ENCODE measurements at regions not wholly inside any gene's neighbourhood (a gene's known extent, or its start where the extent isn't known, plus 50 kb on each side); places are given as distances from the start of the nearest gene placed in this dataset.

DNA sequence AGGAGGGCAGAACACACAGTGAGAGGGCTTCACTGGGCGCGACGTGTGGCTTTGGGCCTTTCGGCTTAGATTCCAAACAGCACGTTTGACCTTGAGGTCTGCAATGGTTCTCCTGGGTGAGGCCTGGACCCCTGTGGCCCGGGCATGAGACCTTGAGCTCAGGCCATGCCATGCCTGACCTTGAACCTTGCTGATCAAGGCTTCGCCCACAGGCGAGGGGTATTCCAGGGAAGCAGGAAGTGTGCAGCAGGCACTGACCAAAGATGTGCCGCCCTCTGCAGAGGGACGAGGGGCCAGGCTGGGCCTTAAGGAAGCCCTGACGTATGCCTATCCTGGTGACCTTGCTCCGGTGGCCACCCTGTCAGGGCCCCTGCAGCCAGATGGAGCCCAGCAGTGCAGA, 178.3 kb upstream of the HDAC4 start:
- TF ChIP-seq POLR2AphosphoS5 (IDR thresholded peaks at IDR 0.05; ENCODE audit: low read depth, low read length), result no peak
- TF ChIP-seq, protein P1, sequence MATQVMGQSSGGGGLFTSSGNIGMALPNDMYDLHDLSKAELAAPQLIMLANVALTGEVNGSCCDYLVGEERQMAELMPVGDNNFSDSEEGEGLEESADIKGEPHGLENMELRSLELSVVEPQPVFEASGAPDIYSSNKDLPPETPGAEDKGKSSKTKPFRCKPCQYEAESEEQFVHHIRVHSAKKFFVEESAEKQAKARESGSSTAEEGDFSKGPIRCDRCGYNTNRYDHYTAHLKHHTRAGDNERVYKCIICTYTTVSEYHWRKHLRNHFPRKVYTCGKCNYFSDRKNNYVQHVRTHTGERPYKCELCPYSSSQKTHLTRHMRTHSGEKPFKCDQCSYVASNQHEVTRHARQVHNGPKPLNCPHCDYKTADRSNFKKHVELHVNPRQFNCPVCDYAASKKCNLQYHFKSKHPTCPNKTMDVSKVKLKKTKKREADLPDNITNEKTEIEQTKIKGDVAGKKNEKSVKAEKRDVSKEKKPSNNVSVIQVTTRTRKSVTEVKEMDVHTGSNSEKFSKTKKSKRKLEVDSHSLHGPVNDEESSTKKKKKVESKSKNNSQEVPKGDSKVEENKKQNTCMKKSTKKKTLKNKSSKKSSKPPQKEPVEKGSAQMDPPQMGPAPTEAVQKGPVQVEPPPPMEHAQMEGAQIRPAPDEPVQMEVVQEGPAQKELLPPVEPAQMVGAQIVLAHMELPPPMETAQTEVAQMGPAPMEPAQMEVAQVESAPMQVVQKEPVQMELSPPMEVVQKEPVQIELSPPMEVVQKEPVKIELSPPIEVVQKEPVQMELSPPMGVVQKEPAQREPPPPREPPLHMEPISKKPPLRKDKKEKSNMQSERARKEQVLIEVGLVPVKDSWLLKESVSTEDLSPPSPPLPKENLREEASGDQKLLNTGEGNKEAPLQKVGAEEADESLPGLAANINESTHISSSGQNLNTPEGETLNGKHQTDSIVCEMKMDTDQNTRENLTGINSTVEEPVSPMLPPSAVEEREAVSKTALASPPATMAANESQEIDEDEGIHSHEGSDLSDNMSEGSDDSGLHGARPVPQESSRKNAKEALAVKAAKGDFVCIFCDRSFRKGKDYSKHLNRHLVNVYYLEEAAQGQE (IDR thresholded peaks at IDR 0.05; ENCODE audit: insufficient read depth in 1 of 2, low read depth in 2 of 2, low read length in 2 of 2), result no peak
- TF ChIP-seq SIN3A (IDR thresholded peaks at IDR 0.05; ENCODE audit: borderline replicate concordance, insufficient read depth, low read length), result no peak
- TF ChIP-seq FOXP2 (optimal IDR thresholded peaks at IDR 0.05; ENCODE audit: borderline replicate concordance, extremely low read depth, extremely low read length, insufficient read depth), result no peak
- no peak for TF ChIP-seq TAF1 (IDR thresholded peaks at IDR 0.05; ENCODE audit: borderline replicate concordance, insufficient read depth, low read length)

- TF ChIP-seq FOXP2 (optimal IDR thresholded peaks at IDR 0.05; ENCODE audit: borderline replicate concordance, extremely low read depth, extremely low read length, insufficient read depth), result no peak
- TF ChIP-seq, protein P1 (IDR thresholded peaks at IDR 0.05; ENCODE audit: insufficient read depth in 1 of 2, low read depth in 2 of 2, low read length in 2 of 2), result no peak
- no peak for TF ChIP-seq SIN3A (IDR thresholded peaks at IDR 0.05; ENCODE audit: borderline replicate concordance, insufficient read depth, low read length)
- no peak for TF ChIP-seq TAF1 (IDR thresholded peaks at IDR 0.05; ENCODE audit: borderline replicate concordance, insufficient read depth, low read length)
- no peak for TF ChIP-seq POLR2AphosphoS5 (IDR thresholded peaks at IDR 0.05; ENCODE audit: low read depth, low read length)
Measured at GRCh38 chr2:239578381-239578780, 177.6 kb upstream of the HDAC4 start.

- TF ChIP-seq FOXP2 (optimal IDR thresholded peaks at IDR 0.05; ENCODE audit: borderline replicate concordance, extremely low read depth, extremely low read length, insufficient read depth) (no peak), TAF1 (IDR thresholded peaks at IDR 0.05; ENCODE audit: borderline replicate concordance, insufficient read depth, low read length) (no peak), POLR2AphosphoS5 (IDR thresholded peaks at IDR 0.05; ENCODE audit: low read depth, low read length) (no peak), SIN3A (IDR thresholded peaks at IDR 0.05; ENCODE audit: borderline replicate concordance, insufficient read depth, low read length) (no peak)
- TF ChIP-seq, protein P1 (IDR thresholded peaks at IDR 0.05; ENCODE audit: insufficient read depth in 1 of 2, low read depth in 2 of 2, low read length in 2 of 2), result no peak
Measured at GRCh38 chr2:239577935-239578334, 177.1 kb upstream of the HDAC4 start.

- no peak for TF ChIP-seq FOXP2 (optimal IDR thresholded peaks at IDR 0.05; ENCODE audit: borderline replicate concordance, extremely low read depth, extremely low read length, insufficient read depth)
- no peak for TF ChIP-seq TAF1 (IDR thresholded peaks at IDR 0.05; ENCODE audit: borderline replicate concordance, insufficient read depth, low read length)
- no peak for TF ChIP-seq POLR2AphosphoS5 (IDR thresholded peaks at IDR 0.05; ENCODE audit: low read depth, low read length)
- TF ChIP-seq, protein P1 (IDR thresholded peaks at IDR 0.05; ENCODE audit: insufficient read depth in 1 of 2, low read depth in 2 of 2, low read length in 2 of 2), result no peak
- no peak for TF ChIP-seq SIN3A (IDR thresholded peaks at IDR 0.05; ENCODE audit: borderline replicate concordance, insufficient read depth, low read length)
Measured at GRCh38 chr2:239576784-239577685, 176.2 kb upstream of the HDAC4 start.
